LHCN-M2 (cell line): ENCODE measurements at regions not wholly inside any gene's neighbourhood (a gene's known extent, or its start where the extent isn't known, plus 50 kb on each side); places are given as distances from the start of the nearest gene placed in this dataset.

Source experiments
- DNase-seq: peaks from one replicate; pipeline ENCODE4 v3.0.0-alpha.2; 2012; ENCODE audit warnings: low read depth

DNA sequence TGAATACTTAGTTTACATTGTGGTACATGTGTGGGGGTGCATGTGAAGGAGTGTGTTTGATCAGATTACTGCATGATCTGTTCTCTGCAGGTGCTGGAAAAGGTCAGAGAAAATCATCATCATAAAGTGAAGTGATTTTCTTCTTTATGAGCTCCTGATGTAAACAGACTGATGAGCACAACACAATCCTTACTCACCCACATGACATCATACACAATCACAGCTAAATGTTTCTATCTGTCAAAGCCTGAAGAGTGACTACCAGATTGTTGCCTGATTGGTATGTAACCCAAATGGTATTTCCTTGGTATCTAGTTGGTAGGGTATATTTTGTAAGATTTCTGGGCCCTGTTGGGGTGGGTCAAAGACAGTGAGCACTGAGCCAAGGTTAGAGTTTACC lies 270.8 kb downstream of the FOXG1 start:
- DNase-seq = no peak

DNA sequence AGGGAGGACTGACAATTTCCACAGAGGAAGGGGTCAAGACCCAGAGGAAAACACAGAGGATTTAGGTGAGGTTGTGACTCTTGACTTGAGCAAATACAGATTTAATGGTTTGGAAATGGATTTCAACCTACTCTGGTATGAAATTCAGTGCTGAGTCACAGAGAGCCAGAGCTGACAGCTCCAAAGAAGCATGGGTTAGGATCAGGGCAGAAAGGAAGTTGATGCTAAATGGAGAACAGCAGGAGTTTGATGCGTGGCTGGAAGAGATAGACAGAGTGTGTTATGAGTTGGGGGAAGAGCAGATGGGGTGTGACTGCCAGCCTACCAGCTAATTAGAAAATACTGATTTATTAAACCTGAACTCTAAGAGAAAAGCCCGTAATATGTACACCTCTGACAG lies 272.6 kb downstream of the FOXG1 start:
- DNase-seq = peak; percentile 18

DNA sequence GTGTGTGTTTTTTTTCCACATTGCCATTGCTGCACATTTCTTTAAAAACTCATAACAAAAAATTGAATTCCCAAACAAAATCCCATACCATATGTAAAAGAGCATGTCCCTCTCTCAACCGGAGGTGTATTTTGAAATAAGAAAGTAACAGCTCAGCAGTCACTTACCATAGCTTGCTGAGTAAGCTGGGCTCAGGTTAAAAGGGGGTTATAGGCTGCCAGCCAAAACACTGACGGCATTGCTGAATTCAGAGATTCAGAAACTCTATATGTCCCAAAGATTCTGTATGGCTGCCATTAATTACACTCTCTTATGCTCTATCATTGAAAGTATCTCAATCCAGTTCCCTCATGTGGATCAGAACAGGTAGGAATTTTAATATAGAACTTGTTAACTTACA lies 276.0 kb downstream of the FOXG1 start:
- DNase-seq = no peak

DNA sequence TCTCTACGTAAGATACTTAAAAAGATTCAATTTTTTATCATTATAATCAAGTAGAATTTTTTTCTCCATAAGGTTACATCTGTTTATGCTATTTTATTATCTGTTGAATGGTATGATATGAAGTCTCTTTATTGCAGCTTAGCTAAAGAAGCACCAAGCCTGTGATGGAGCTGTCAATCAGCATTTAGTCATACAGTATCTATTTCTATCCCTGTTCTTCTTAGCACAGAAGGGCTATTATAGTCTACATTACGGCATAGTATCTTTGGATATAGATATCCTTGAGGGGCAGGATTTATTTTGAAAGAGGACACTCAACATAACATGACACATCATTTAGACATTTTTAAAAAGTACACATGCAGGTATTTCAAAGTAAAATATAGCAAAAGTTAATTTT lies 277.1 kb downstream of the FOXG1 start:
- no peak for DNase-seq

DNA sequence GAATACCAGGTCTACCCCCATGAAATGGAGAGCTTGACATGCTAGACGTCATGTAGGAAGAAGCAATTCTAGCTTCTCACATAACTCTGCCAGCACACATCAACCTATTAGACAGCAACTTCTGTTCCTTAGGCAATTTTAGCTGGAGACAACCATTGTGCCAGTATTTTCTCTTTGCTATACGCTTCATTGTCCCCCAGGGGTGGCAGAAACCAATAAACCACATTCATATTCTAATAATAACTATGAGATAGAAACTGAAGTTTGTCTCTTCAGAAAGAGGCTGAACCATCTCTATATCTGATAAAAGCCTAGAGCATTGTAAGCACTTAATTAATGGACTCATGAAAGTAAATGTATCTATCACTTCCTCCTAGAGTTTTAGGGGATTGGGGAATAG lies 278.6 kb downstream of the FOXG1 start:
- DNase-seq = no peak

GRCh38 chr14:29054119-29054518 lies 287.5 kb downstream of the FOXG1 start:
- peak; percentile 16 for DNase-seq

- DNase-seq = no peak
These were observed 289.5 kb downstream of the FOXG1 start for GRCh38 chr14:29056041-29056566.

- no peak for DNase-seq
These were observed 295.1 kb downstream of the FOXG1 start for GRCh38 chr14:29061702-29062101.

GRCh38 chr14:29062466-29062865 lies 295.9 kb downstream of the FOXG1 start:
- no peak for DNase-seq

- DNase-seq = no peak
These were observed 296.4 kb downstream of the FOXG1 start for GRCh38 chr14:29062976-29063375.

- no peak for DNase-seq
These were observed 297.8 kb downstream of the FOXG1 start for GRCh38 chr14:29064305-29064900.

GRCh38 chr14:29069228-29069627 lies 302.6 kb downstream of the FOXG1 start:
- DNase-seq = no peak

DNA sequence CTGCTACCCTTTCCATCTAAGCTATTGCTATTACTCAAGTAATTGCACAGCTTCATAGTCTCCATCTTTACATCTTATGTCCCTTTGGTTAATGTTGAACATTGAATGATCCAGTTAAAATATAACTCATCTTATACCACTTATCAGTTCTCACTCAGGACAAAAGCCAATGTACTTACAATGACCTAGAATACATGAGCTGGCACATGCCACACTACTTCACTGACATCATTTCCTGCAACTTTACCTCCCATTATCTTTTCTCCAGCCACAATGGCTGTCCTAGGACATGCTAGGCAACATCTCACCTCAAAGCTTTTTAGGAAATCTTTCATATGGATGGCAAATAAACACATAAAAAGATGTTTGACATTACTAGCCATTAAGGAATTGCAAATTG lies 309.2 kb downstream of the FOXG1 start:
- DNase-seq = no peak

DNA sequence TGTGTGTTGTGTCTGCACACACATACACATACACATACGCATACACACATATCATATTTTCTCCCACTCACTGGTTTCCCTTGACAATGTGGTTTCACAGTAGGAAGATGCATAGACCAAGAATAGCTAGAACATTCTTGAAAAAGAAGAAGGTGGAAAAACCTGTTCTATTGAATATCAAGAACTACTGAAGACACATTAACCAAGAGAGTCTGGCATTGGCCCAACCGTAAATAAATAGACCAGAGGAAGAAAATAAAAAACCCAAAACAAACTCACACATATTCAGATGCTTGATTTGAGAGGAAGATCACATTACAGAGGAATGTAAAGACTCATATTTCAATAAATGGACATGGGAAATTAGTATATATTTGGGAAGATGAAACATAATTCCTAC lies 311.3 kb downstream of the FOXG1 start:
- DNase-seq = no peak

DNA sequence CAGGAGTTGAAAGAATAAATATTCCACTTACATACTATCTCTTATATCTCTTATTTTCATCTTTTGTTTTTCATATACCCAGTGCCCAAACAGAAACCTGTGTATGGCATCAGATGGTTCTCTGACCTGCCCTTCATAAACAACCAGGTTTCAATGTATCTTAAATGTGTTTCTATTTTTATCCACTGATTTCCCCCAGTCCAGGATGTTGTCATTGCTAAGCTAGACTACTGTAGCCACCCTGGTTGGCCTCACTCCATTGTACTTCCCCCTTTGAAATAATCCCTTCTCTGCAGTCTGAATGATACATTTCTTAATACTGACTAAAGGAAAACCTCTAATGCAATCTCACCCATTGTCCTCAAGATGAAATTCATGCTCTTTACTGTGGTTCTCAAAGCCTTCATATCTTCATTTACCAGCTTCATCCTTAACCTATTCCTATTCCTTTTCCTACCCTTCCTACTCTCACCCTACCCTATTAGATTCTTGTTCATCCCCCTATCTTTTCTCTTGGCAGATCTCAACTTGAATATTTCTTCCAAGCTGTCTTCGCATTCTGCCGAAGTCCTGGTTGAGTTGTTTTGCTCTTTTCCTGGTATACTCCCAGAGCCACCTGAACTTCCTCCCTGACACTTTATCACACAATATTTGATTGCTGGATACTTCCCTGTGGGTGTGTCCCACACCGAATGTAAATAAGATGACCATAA lies 312.4 kb downstream of the FOXG1 start:
- DNase-seq = no peak

DNA sequence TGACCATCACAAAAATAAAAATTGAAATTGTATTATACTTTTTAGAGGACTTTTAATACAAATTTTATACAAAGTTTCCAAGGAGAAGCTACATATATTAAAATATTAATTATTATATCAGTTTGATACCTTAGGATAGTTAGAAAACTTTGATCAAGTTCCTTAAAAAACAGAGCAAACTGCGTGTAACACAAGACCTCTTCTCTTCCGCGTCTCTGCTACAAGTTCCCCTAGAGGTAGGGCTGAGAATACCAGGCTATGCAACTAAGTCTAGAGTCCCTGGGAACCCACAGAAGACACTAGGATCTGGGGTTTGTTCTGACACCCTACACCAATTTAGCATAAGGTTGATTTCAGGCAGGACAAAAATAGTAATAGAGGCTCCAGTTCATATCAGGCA lies 319.0 kb downstream of the FOXG1 start:
- DNase-seq = peak; percentile 22

- no peak for DNase-seq
These were observed 323.3 kb downstream of the FOXG1 start for GRCh38 chr14:29089849-29090248.

- DNase-seq = no peak
These were observed 325.5 kb downstream of the FOXG1 start for GRCh38 chr14:29092121-29092520.

DNA sequence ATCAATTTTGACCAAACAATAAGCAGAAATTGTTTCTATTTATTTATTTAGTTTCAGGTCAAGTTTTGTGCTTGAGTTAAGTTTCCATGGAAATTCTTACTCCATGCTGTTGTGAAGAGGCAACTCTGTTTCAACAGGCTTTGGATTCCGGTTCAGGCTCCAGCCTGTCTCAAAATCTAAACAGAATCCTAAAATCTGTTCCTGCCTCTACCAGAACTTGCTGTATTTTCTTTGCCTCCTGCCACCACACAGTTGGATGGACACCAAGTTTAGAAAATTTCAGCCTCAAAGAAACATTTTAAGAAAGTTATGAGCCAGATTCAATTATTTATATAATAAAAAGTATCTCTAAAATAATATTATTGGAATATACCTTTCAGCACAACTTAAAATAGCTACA lies 330.9 kb downstream of the FOXG1 start:
- no peak for DNase-seq

DNA sequence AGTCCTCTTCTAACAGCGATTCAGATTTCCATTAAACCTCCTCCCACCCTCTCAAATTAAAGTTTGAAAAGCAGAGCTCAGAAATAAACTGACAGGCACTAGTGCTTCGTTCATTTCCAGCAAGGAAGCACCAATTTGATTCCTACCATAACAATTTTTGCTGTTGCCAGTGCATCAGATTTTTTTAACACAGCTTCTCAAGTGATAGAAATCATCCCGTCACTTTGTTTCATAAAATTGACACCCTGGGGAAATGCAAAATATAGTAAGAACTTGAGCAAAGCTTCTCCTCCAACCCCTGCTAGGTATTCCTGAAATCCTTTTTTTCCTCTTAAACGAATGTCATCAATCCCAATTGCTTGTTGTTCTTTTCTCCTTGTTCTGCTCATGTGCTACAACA lies 332.1 kb downstream of the FOXG1 start:
- no peak for DNase-seq

- DNase-seq = no peak
These were observed 335.7 kb downstream of the FOXG1 start for GRCh38 chr14:29102266-29102665.

DNA sequence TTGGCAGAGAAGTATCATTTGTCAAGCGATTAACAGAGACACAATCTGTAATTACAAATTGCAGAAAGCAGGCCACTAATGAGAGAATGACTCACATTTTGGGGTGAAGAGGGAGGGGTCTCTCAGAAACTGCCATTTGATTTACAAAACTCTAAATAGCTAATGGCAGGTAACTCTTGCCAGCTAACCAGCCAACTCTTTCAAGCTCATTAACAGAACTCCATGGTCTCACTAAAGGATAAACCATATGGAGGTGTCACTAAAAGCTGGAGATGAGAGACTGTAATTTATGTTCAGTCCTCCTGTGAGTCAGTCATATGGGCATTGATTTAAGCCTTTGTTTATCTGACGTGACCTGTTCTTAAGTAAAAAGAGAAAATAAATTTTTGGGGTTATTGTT lies 336.4 kb downstream of the FOXG1 start:
- DNase-seq = no peak

- DNase-seq = no peak
These were observed 342.3 kb downstream of the FOXG1 start for GRCh38 chr14:29108908-29109307.
